ENCODE measurements at regions not wholly inside any gene's neighbourhood (a gene's known extent, or its start where the extent isn't known, plus 50 kb on each side); places are given as distances from the start of the nearest gene placed in this dataset.

DNA sequence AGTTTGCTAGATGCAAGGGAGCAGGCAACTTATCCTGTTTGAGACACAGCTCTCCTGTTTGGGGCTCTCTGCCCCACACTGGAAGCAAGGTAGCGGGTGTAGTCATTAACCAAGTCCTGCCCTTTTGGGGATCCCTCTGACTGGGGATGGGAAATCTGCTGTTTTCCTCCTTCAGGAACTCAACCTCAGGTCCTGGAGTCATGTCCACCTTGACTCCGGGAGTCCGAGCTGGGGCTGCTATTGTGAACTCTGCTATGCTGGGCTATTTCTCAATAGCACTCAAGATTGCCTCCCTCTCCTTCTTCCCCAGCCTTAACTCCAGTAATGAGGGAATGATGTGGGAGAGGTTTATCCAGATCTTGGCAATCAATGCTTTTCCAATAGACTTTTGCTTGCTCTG is 54.1 kb upstream of the CHD6 start:
- DNase-seq = no peak
- Histone ChIP-seq H3F3A (ENCODE audit: insufficient read depth, low read length) (no peaks in the 10 kb centered on the region), H3K9me3 (replicated peaks; ENCODE audit: insufficient read depth, low read length) (no peaks in the 10 kb centered on the region), H3K79me2 (ENCODE audit: low read length) (no peaks in the 10 kb centered on the region), H3K9me2 (replicated peaks; ENCODE audit: insufficient read depth, low read length) (no peaks in the 10 kb centered on the region), H4K20me1 (ENCODE audit: insufficient read depth, low read length) (no peaks in the 10 kb centered on the region), H3K4me2 (ENCODE audit: low read depth, low read length) (no peak overlapping the region), H3K36me3 (replicated peaks; ENCODE audit: insufficient read depth, low read length) (no peaks in the 10 kb centered on the region), H3K9ac (ENCODE audit: low read length) (no peak overlapping the region), H3K4me3 (ENCODE audit: low read length) (no peak overlapping the region), H3K27ac (ENCODE audit: low read length) (no peak overlapping the region), H2AFZ (ENCODE audit: low read length) (no peak overlapping the region), H3K4me1 (ENCODE audit: low read length) (peaks cover 18% of the 10 kb centered on the region), H3K27me3 (replicated peaks; ENCODE audit: insufficient read depth, low read length) (no peaks in the 10 kb centered on the region)
- TF ChIP-seq, protein P1, sequence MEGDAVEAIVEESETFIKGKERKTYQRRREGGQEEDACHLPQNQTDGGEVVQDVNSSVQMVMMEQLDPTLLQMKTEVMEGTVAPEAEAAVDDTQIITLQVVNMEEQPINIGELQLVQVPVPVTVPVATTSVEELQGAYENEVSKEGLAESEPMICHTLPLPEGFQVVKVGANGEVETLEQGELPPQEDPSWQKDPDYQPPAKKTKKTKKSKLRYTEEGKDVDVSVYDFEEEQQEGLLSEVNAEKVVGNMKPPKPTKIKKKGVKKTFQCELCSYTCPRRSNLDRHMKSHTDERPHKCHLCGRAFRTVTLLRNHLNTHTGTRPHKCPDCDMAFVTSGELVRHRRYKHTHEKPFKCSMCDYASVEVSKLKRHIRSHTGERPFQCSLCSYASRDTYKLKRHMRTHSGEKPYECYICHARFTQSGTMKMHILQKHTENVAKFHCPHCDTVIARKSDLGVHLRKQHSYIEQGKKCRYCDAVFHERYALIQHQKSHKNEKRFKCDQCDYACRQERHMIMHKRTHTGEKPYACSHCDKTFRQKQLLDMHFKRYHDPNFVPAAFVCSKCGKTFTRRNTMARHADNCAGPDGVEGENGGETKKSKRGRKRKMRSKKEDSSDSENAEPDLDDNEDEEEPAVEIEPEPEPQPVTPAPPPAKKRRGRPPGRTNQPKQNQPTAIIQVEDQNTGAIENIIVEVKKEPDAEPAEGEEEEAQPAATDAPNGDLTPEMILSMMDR (IDR thresholded peaks at IDR 0.05; ENCODE audit: low read length) = no peak
- TF ChIP-seq EZH2phosphoT487 (IDR thresholded peaks at IDR 0.05; ENCODE audit: low read length) = no peak
- no peak for TF ChIP-seq EZH2 (optimal IDR thresholded peaks at IDR 0.05; ENCODE audit: low read depth, low read length)

DNA sequence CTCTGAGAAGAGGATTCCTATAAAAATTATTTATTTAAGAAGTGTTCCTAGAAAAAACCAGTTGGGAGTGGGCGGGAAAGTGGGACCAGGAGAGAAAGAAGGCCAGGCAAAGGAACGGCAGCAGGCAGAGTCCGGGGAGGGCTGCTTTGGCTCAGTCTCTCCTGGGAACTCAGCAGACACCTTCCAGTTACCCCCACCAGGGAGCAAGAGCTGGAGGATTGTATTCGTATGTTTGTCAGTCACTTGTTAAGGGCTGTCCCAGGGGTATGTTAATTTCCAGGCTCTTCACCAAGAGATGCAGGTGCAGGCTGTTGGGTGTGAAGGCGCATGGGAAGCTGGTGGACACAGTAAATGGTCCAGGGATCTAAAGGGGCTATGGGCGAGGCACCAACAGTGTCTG is 53.0 kb upstream of the CHD6 start:
- no peak for DNase-seq
- Histone ChIP-seq H3K4me2 (ENCODE audit: low read depth, low read length) (no peak overlapping the region), H3K9ac (ENCODE audit: low read length) (no peak overlapping the region), H3K4me3 (ENCODE audit: low read length) (no peak overlapping the region), H3K27ac (ENCODE audit: low read length) (no peak overlapping the region), H4K20me1 (ENCODE audit: insufficient read depth, low read length) (no peaks in the 10 kb centered on the region), H2AFZ (ENCODE audit: low read length) (no peak overlapping the region), H3K36me3 (replicated peaks; ENCODE audit: insufficient read depth, low read length) (no peaks in the 10 kb centered on the region), H3K4me1 (ENCODE audit: low read length) (peaks cover 18% of the 10 kb centered on the region), H3K79me2 (ENCODE audit: low read length) (no peaks in the 10 kb centered on the region), H3F3A (ENCODE audit: insufficient read depth, low read length) (no peaks in the 10 kb centered on the region), H3K27me3 (replicated peaks; ENCODE audit: insufficient read depth, low read length) (no peaks in the 10 kb centered on the region), H3K9me2 (replicated peaks; ENCODE audit: insufficient read depth, low read length) (no peaks in the 10 kb centered on the region), H3K9me3 (replicated peaks; ENCODE audit: insufficient read depth, low read length) (no peaks in the 10 kb centered on the region)
- TF ChIP-seq, protein P1 (IDR thresholded peaks at IDR 0.05; ENCODE audit: low read length) = no peak
- TF ChIP-seq EZH2 (optimal IDR thresholded peaks at IDR 0.05; ENCODE audit: low read depth, low read length) = no peak

DNA sequence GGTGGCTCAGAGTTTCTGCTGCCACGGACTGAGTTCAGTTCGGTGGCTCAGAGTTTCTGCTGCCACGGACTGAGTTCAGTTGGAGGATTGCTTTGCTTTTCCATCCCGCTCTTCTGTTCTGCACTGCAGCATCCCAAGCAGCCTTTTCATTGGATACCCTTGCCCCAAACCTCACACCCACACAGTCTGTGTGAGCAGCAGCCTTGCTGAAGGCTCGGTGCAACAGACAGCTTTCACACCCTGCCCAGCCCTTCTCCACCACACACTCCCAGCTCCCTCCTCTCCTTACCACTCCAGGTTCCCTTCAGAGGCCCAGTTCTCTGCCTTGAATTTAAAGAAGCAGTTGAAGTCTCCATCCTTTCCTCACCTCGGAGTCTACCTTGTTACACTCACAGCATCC is 52.5 kb upstream of the CHD6 start:
- no peak overlapping the region for H3K27ac ChIP-seq (ENCODE audit: low read length)
- H3K36me3 ChIP-seq (replicated peaks; ENCODE audit: insufficient read depth, low read length) = no peaks in the 10 kb centered on the region
- no peaks in the 10 kb centered on the region for H4K20me1 ChIP-seq (ENCODE audit: insufficient read depth, low read length)
- H3K27me3 ChIP-seq (replicated peaks; ENCODE audit: insufficient read depth, low read length) = no peaks in the 10 kb centered on the region
- H2AFZ ChIP-seq (ENCODE audit: low read length) = no peak overlapping the region
- H3K4me3 ChIP-seq (ENCODE audit: low read length) = no peak overlapping the region
- H3K9me2 ChIP-seq (replicated peaks; ENCODE audit: insufficient read depth, low read length) = no peaks in the 10 kb centered on the region
- DNase-seq = no peak
- no peaks in the 10 kb centered on the region for H3K9me3 ChIP-seq (replicated peaks; ENCODE audit: insufficient read depth, low read length)
- peaks cover 18% of the 10 kb centered on the region for H3K4me1 ChIP-seq (ENCODE audit: low read length)
- no peak overlapping the region for H3K9ac ChIP-seq (ENCODE audit: low read length)
- no peaks in the 10 kb centered on the region for H3F3A ChIP-seq (ENCODE audit: insufficient read depth, low read length)
- no peak for TF ChIP-seq EZH2 (optimal IDR thresholded peaks at IDR 0.05; ENCODE audit: low read depth, low read length)
- TF ChIP-seq EZH2phosphoT487 (IDR thresholded peaks at IDR 0.05; ENCODE audit: low read length) = no peak
- TF ChIP-seq, protein P1 (IDR thresholded peaks at IDR 0.05; ENCODE audit: low read length) = no peak
- no peaks in the 10 kb centered on the region for H3K79me2 ChIP-seq (ENCODE audit: low read length)
- no peak overlapping the region for H3K4me2 ChIP-seq (ENCODE audit: low read depth, low read length)
